BJ (cell line): ENCODE measurements at regions not wholly inside any gene's neighbourhood (a gene's known extent, or its start where the extent isn't known, plus 50 kb on each side); places are given as distances from the start of the nearest gene placed in this dataset.

Experiments
- CTCF ChIA-PET: fragments of 350-600 bp; formaldehyde crosslinking; extraction: SDS; loops from one replicate; lab custom pipeline; 2021; ENCODE audit warnings: antibody characterized with exemption, inconsistent platforms; lab: Yijun Ruan, JAX
- POLR2A ChIA-PET: fragments of 300-600 bp; sonication (Branson Sonifier 250); formaldehyde crosslinking; extraction: SDS; loops from one replicate; lab custom pipeline; 2021; ENCODE audit warnings: antibody characterized with exemption; lab: Charles Lee
- DNase-seq: peaks from one replicate; pipeline ENCODE4 v3.0.0-alpha.2; 2011; ENCODE audit warnings: low read depth
- H3K27me3 ChIP-seq: 2 replicates; pipeline ENCODE4 v1.6.0; 2011; ENCODE audit warnings: low read length; ENCODE audit not compliant: control insufficient read depth, insufficient read depth
- H3K36me3 ChIP-seq: 2 replicates; pipeline ENCODE4 v1.5.1; 2011; ENCODE audit warnings: low read length; ENCODE audit not compliant: control insufficient read depth, insufficient read depth
- H3K4me3 ChIP-seq: 2 replicates; pipeline ENCODE4 v1.5.1; 2011; ENCODE audit warnings: low read depth, mild to moderate bottlenecking, control low read depth, low read length
- TF ChIP-seq, protein P1 (sequence below): IDR thresholded peaks from 2 replicates; pipeline ENCODE4 v1.5.1; 2011; ENCODE audit warnings: low read depth, mild to moderate bottlenecking, control low read depth, inconsistent platforms, low read length, moderate library complexity; ENCODE audit not compliant: insufficient read depth

DNA sequence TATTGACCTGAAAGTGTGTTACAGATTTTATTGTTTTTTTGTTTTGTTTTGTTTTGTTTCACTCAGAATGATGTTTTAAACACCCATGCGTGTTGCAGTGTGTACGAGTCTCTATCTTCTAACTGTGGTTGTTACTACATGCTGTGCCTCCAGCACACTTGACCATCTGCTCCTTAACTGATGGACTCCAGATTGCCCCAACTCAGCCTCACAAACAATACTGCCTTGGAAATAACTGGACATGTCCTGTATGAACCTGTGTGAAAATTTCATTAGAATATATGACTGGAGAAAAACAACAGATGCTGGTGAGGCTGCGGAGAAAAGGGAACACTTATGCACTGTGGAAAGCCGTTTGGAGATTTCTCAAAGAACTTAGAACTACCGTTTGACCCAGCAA lies 68.7 kb upstream of the HAND1 start:
- H3K36me3 ChIP-seq, result no peaks in the 10 kb centered on the region
- peaks cover 7% of the 10 kb centered on the region for H3K27me3 ChIP-seq
- CTCF ChIA-PET, result interaction anchor here (0.9 kb wide), 1 partner anchor 26 kb away, joined by 3 read pairs; no protein-coding TSS in a partner anchor
- POLR2A ChIA-PET, result no interaction called here
- TF ChIP-seq, protein P1, sequence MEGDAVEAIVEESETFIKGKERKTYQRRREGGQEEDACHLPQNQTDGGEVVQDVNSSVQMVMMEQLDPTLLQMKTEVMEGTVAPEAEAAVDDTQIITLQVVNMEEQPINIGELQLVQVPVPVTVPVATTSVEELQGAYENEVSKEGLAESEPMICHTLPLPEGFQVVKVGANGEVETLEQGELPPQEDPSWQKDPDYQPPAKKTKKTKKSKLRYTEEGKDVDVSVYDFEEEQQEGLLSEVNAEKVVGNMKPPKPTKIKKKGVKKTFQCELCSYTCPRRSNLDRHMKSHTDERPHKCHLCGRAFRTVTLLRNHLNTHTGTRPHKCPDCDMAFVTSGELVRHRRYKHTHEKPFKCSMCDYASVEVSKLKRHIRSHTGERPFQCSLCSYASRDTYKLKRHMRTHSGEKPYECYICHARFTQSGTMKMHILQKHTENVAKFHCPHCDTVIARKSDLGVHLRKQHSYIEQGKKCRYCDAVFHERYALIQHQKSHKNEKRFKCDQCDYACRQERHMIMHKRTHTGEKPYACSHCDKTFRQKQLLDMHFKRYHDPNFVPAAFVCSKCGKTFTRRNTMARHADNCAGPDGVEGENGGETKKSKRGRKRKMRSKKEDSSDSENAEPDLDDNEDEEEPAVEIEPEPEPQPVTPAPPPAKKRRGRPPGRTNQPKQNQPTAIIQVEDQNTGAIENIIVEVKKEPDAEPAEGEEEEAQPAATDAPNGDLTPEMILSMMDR, result no peak
- no peak overlapping the region for H3K4me3 ChIP-seq
- no peak for DNase-seq

DNA sequence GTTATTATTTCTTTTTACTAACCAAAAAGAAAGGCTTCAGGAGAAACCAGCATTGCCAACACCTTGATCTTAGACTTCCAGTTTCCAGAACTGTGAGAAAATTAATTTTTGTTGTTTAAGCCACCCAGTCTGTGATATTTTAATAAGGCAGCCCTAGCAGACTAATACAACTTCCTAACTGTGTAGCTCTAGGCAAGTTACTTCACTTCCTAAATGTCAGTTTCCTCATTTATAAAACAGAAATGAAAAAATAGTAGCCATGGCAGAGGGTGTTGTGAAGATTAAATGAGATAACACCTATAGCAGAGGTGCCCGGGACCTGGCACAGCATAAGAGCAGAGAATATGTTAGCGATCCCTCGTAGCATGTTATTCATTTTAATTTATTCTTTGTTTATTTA lies 66.6 kb upstream of the HAND1 start:
- POLR2A ChIA-PET, result interaction anchor here (0.7 kb wide), 1 partner anchor 78 kb away, joined by 5 read pairs; no protein-coding TSS in a partner anchor
- Histone ChIP-seq H3K36me3 (no peaks in the 10 kb centered on the region), H3K4me3 (no peak overlapping the region), H3K27me3 (peaks cover 7% of the 10 kb centered on the region)
- TF ChIP-seq, protein P1, result no peak
- DNase-seq, result no peak
- CTCF ChIA-PET, result interaction anchor here (0.7 to 1.6 kb wide), 2 partner anchors 21 to 24 kb away, joined by 3 to 9 read pairs; no protein-coding TSS in a partner anchor

DNA sequence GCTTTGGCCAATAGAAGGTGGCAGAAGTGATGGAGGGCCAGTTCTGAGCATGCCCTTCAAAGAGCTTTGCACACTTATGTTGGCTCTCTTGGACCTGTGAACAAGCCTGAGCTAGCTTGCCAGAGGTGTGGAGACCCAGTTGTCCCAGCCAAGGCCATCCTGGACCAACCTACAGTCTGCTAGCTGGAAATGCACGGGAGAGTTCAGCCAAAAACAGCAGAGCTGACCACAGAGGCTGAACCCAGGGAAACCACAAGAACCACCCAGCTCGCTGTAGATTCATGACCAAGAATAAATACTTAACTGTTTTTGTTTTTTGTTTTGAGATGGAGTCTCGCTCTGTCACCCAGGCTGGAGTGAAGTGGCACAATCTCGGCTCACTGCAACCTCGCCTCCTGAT lies 65.4 kb upstream of the HAND1 start:
- ChIA-PET POLR2A (no interaction called here), CTCF (interaction anchor here (1.4 to 1.6 kb wide), 3 partner anchors 20 to 28 kb away, joined by 3 to 9 read pairs (median 4); no protein-coding TSS in a partner anchor)
- TF ChIP-seq, protein P1, result no peak
- no peak for DNase-seq
- no peaks in the 10 kb centered on the region for H3K36me3 ChIP-seq
- peaks cover 11% of the 10 kb centered on the region for H3K27me3 ChIP-seq
- H3K4me3 ChIP-seq, result no peak overlapping the region

DNA sequence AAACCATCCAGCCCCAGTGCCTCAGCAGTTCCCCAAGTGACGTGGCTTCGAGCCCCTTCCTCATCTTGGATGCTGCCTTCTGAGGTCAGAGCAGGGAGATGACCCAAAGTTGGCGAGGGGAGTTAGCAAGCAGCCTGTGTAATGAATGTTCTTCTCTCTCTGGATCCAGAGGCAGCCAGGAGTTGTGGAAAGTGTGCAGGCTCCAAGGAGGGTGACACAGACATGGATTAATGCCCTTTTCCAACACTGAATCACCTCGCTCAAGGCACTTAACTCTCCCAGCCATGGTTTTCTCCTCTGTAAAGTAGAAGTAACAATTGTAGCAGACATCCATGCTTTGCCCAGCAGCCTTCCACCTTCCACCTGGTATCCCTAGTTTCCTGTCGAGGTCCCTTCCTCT lies 64.6 kb upstream of the HAND1 start:
- ChIA-PET CTCF (interaction anchor here (1.4 to 1.5 kb wide), 2 partner anchors 19 to 27 kb away, joined by 3 to 4 read pairs; no protein-coding TSS in a partner anchor), POLR2A (no interaction called here)
- no peak for DNase-seq
- H3K27me3 ChIP-seq, result peaks cover 11% of the 10 kb centered on the region
- no peak overlapping the region for H3K4me3 ChIP-seq
- H3K36me3 ChIP-seq, result no peaks in the 10 kb centered on the region
- TF ChIP-seq, protein P1, result no peak

DNA sequence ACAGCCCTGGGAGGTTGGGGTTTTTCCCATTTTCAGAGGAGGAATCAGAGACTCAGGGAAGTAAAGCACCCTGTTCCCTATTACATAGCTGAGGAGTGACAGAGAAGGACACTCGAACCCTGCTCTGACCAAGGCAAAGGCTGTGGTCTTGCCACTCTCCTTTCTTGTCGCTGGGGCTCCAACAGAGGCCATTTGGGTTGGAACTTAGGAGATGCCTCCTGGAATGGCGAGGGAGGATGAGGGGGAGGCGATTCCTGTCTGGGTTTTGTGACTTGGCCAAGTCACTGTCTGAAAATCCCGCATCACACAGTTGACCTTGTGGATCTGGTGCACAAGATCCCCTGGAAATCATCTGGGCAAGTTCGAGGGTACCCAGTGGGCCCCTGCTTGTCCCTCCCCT lies 64.0 kb upstream of the HAND1 start:
- CTCF ChIA-PET, result interaction anchor here (0.7 to 1.4 kb wide), 3 partner anchors 18 to 1658 kb away, joined by 3 to 4 read pairs (median 4); no protein-coding TSS in a partner anchor
- Histone ChIP-seq H3K36me3 (no peaks in the 10 kb centered on the region), H3K4me3 (no peak overlapping the region), H3K27me3 (peaks cover 11% of the 10 kb centered on the region)
- TF ChIP-seq, protein P1, result no peak
- no peak for DNase-seq
- POLR2A ChIA-PET, result no interaction called here
